ENCODE measurements at regions not wholly inside any gene's neighbourhood (a gene's known extent, or its start where the extent isn't known, plus 50 kb on each side); places are given as distances from the start of the nearest gene placed in this dataset.

- TF ChIP-seq, protein P1, sequence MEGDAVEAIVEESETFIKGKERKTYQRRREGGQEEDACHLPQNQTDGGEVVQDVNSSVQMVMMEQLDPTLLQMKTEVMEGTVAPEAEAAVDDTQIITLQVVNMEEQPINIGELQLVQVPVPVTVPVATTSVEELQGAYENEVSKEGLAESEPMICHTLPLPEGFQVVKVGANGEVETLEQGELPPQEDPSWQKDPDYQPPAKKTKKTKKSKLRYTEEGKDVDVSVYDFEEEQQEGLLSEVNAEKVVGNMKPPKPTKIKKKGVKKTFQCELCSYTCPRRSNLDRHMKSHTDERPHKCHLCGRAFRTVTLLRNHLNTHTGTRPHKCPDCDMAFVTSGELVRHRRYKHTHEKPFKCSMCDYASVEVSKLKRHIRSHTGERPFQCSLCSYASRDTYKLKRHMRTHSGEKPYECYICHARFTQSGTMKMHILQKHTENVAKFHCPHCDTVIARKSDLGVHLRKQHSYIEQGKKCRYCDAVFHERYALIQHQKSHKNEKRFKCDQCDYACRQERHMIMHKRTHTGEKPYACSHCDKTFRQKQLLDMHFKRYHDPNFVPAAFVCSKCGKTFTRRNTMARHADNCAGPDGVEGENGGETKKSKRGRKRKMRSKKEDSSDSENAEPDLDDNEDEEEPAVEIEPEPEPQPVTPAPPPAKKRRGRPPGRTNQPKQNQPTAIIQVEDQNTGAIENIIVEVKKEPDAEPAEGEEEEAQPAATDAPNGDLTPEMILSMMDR (optimal IDR thresholded peaks at IDR 0.05 in 1 of 3, IDR thresholded peaks at IDR 0.05 in 1 of 3, conservative IDR thresholded peaks at IDR 0.05 in 1 of 3; ENCODE audit: extremely low read depth in 1 of 3, insufficient read depth in 2 of 3, low read length in 3 of 3): no peak
- TF ChIP-seq EZH2 (IDR thresholded peaks at IDR 0.05; ENCODE audit: low read length): no peak
Measured at GRCh38 chr18:10401521-10401920, 52.9 kb upstream of the APCDD1 start.

All from keratinocyte (primary cell).